ENCODE measurements at regions not wholly inside any gene's neighbourhood (a gene's known extent, or its start where the extent isn't known, plus 50 kb on each side); places are given as distances from the start of the nearest gene placed in this dataset.

DNA sequence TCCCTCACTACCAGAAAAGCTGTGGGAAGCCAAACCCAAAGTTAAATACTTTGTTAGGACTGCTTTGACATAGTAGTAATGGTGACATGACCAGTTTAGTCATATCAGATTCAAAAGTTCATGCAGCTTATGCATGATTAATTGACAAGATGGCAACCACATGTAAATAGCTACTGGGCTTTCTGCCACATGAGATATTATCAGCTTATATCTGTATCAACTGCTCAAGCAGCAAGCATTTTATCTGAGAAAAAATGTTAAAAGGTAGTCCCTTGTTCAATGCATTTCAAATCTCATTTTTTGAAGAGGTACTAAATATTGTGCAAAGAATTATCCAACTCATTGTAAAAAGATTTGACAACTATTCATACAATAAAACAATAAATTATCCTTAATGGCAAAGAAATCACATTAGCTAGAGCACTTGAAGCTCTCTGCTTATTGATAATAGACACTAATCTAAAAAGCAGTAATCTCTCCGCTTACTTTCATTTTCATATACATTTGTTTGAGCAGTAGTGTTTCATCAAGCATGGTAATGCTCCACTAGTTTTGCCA is 993.6 kb upstream of the NXPH2 start:
- DNase-seq (ENCODE audit: extremely low read depth in 1 of 4, low spot score in 3 of 4), result no peak
- TF ChIP-seq ZNF586 (CRISPR knock-in tag; conservative IDR thresholded peaks at IDR 0.05), result no peak
- TF ChIP-seq, protein P1, sequence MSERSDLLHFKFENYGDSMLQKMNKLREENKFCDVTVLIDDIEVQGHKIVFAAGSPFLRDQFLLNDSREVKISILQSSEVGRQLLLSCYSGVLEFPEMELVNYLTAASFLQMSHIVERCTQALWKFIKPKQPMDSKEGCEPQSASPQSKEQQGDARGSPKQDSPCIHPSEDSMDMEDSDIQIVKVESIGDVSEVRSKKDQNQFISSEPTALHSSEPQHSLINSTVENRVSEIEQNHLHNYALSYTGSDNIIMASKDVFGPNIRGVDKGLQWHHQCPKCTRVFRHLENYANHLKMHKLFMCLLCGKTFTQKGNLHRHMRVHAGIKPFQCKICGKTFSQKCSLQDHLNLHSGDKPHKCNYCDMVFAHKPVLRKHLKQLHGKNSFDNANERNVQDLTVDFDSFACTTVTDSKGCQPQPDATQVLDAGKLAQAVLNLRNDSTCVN (CRISPR knock-in tag; IDR thresholded peaks at IDR 0.05), result no peak
- no peaks in the 10 kb centered on the region for H4K20me1 ChIP-seq (replicated peaks; ENCODE audit: control insufficient read depth, insufficient read depth, low read length)
- intact Hi-C loops (cut with micrococcal nuclease), result no loop called here
- H3K36me3 ChIP-seq (ENCODE audit: control insufficient read depth, insufficient read depth, low read length), result no peaks in the 10 kb centered on the region
- BruUV-seq (replicated peaks), result no TSS peak
- H3K4me1 ChIP-seq (replicated peaks in 1 of 2; ENCODE audit: control insufficient read depth in 2 of 2, insufficient read depth in 2 of 2, low read length in 2 of 2), result no peaks in the 10 kb centered on the region
- H3K9ac ChIP-seq (ENCODE audit: insufficient read depth in 1 of 2, low read depth in 2 of 2, low read length in 2 of 2), result no peak overlapping the region
- ATAC-seq, result no peak
- ChIA-PET CTCF (ENCODE audit: low intra/inter-chr PET ratio) (no interaction called here), POLR2A (no interaction called here)
- H3K27ac ChIP-seq (ENCODE audit: extremely low read depth, low read depth, low read length), result no peak overlapping the region
- 13% methylated on average over 1 of the region's 1 CpG for WGBS (ENCODE audit: insufficient coverage, low coverage, missing lambda C conversion rate)
- in situ Hi-C loops (cut with MboI), result no loop called here
- no peak overlapping the region for H3K4me2 ChIP-seq (ENCODE audit: insufficient read depth, low read length)
- no peaks in the 10 kb centered on the region for H3K9me3 ChIP-seq (replicated peaks; ENCODE audit: control insufficient read depth, insufficient read depth, low read depth, low read length)
- no peaks in the 10 kb centered on the region for H3K27me3 ChIP-seq (ENCODE audit: control insufficient read depth in 2 of 2, insufficient read depth in 2 of 2, low read length in 2 of 2)
- H3K9me1 ChIP-seq (ENCODE audit: control insufficient read depth, insufficient read depth, low read length), result no peaks in the 10 kb centered on the region
- no peaks in the 10 kb centered on the region for H3K79me2 ChIP-seq (ENCODE audit: control insufficient read depth, insufficient read depth, low read length)
- no peak for FAIRE-seq
- H2AFZ ChIP-seq (ENCODE audit: low read depth, low read length), result no peak overlapping the region
- no peak overlapping the region for H3K4me3 ChIP-seq

DNA sequence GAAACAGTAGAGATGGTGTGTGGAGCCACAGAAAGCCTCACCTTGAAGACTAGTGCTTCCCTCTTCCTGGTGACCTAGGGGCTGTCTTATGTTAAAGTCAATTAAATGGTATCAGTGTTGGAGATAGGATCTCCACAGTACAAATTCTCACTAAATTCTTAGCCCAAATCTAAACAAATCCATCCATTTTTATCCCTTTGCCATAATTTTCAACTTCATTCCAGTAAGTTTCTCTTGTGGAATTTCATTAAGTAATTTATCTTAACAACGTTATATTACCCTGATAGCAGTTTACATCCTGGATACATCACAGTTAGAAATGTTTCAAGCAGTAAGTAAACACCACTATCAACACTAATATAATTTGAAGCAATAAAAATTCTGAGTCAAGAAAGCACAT is 989.4 kb upstream of the NXPH2 start:
- CTCF ChIA-PET (ENCODE audit: low intra/inter-chr PET ratio), result no interaction called here
- no peak for FAIRE-seq
- TF ChIP-seq ZBTB11 (CRISPR knock-in tag; IDR thresholded peaks at IDR 0.05), result no peak
- no peak for TF ChIP-seq SP2 (IDR thresholded peaks at IDR 0.05; ENCODE audit: extremely low read depth, low read depth, low read length, poor library complexity, severe bottlenecking)
- TF ChIP-seq, protein P2, sequence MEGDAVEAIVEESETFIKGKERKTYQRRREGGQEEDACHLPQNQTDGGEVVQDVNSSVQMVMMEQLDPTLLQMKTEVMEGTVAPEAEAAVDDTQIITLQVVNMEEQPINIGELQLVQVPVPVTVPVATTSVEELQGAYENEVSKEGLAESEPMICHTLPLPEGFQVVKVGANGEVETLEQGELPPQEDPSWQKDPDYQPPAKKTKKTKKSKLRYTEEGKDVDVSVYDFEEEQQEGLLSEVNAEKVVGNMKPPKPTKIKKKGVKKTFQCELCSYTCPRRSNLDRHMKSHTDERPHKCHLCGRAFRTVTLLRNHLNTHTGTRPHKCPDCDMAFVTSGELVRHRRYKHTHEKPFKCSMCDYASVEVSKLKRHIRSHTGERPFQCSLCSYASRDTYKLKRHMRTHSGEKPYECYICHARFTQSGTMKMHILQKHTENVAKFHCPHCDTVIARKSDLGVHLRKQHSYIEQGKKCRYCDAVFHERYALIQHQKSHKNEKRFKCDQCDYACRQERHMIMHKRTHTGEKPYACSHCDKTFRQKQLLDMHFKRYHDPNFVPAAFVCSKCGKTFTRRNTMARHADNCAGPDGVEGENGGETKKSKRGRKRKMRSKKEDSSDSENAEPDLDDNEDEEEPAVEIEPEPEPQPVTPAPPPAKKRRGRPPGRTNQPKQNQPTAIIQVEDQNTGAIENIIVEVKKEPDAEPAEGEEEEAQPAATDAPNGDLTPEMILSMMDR (IDR thresholded peaks at IDR 0.05 in 2 of 3, conservative IDR thresholded peaks at IDR 0.05 in 1 of 3; ENCODE audit: insufficient read depth in 2 of 3, low read depth in 1 of 3, low read length in 3 of 3), result no peak
- no peak for TF ChIP-seq BHLHE40 (IDR thresholded peaks at IDR 0.05; ENCODE audit: low read length)

More for the DNA sequence above, 989.4 kb upstream of the NXPH2 start:
- BruUV-seq (replicated peaks), result no TSS peak
- Histone ChIP-seq H3K9me3 (replicated peaks; ENCODE audit: control insufficient read depth, insufficient read depth, low read depth, low read length) (no peaks in the 10 kb centered on the region), H3K27me3 (ENCODE audit: control insufficient read depth in 2 of 2, insufficient read depth in 2 of 2, low read length in 2 of 2) (no peaks in the 10 kb centered on the region), H3K4me2 (ENCODE audit: insufficient read depth, low read length) (no peak overlapping the region), H3K79me2 (ENCODE audit: control insufficient read depth, insufficient read depth, low read length) (no peaks in the 10 kb centered on the region), H3K9me1 (ENCODE audit: control insufficient read depth, insufficient read depth, low read length) (no peaks in the 10 kb centered on the region), H2AFZ (ENCODE audit: low read depth, low read length) (no peak overlapping the region), H3K36me3 (ENCODE audit: control insufficient read depth, insufficient read depth, low read length) (no peaks in the 10 kb centered on the region), H3K4me3 (no peak overlapping the region), H3K4me1 (replicated peaks in 1 of 2; ENCODE audit: control insufficient read depth in 2 of 2, insufficient read depth in 2 of 2, low read length in 2 of 2) (no peaks in the 10 kb centered on the region), H3K27ac (ENCODE audit: extremely low read depth, low read depth, low read length) (no peak overlapping the region), H3K9ac (ENCODE audit: insufficient read depth in 1 of 2, low read depth in 2 of 2, low read length in 2 of 2) (no peak overlapping the region), H4K20me1 (replicated peaks; ENCODE audit: control insufficient read depth, insufficient read depth, low read length) (no peaks in the 10 kb centered on the region)
- intact Hi-C loops (cut with micrococcal nuclease) (no loop called here), in situ Hi-C loops (cut with MboI) (no loop called here)
- 0% methylated on average over 1 of the region's 1 CpG for WGBS (ENCODE audit: insufficient coverage, low coverage, missing lambda C conversion rate)
- DNase-seq (ENCODE audit: extremely low read depth in 1 of 4, low spot score in 3 of 4) (no peak), ATAC-seq (no peak)
- POLR2A ChIA-PET, result no interaction called here
